Keratinocyte (primary cell): ENCODE measurements at regions not wholly inside any gene's neighbourhood (a gene's known extent, or its start where the extent isn't known, plus 50 kb on each side); places are given as distances from the start of the nearest gene placed in this dataset.

Experiments
- DNase-seq: peaks from one replicate; pipeline ENCODE4 v3.0.0-alpha.2; 2011; ENCODE audit warnings: low read depth, missing footprints, low spot score
- FAIRE-seq: peaks from 2 replicates; lab custom pipeline; 2011; peaks lifted over from hg19 to GRCh38; lab: Jason Lieb, UNC
- H2AFZ ChIP-seq: 2 replicates; pipeline ENCODE4 v1.6.0; 2012; ENCODE audit warnings: low read length, control low read depth, inconsistent platforms; ENCODE audit not compliant: control insufficient read depth
- H3K27ac ChIP-seq: 2 replicates; pipeline ENCODE4 v1.5.1; 2011; ENCODE audit warnings: low read length; ENCODE audit not compliant: control insufficient read depth, insufficient read depth
- H3K27me3 ChIP-seq: 3 replicates; pipeline ENCODE4 v1.6.0; 2011; ENCODE audit warnings: low read length; ENCODE audit not compliant: control insufficient read depth, insufficient read depth; ENCODE audit errors: extremely low read depth
- H3K36me3 ChIP-seq, 2 experiments: 2 replicates in 1 of 2; 3 replicates in 1 of 2; pipeline ENCODE4 v1.5.1; 2011; ENCODE audit warnings: low read length in 2 of 2, mild to moderate bottlenecking in 1 of 2; ENCODE audit not compliant: control insufficient read depth in 2 of 2, insufficient read depth in 2 of 2; ENCODE audit errors: extremely low read depth in 1 of 2
- H3K4me1 ChIP-seq: 3 replicates; pipeline ENCODE4 v1.5.1; 2011; ENCODE audit warnings: low read length; ENCODE audit not compliant: control insufficient read depth, insufficient read depth; ENCODE audit errors: extremely low read depth
- H3K4me2 ChIP-seq: 3 replicates; pipeline ENCODE4 v1.6.0; 2011; ENCODE audit warnings: low read depth, low read length; ENCODE audit not compliant: control insufficient read depth, insufficient read depth; ENCODE audit errors: extremely low read depth
- H3K4me3 ChIP-seq, 3 experiments: fragments of 200-600 bp in 1 of 3; sonication (generic) in 1 of 3; 2 replicates in 2 of 3; 3 replicates in 1 of 3; pipeline ENCODE4 v1.5.1; 2011 to 2016; ENCODE audit warnings: low read length in 3 of 3, mild to moderate bottlenecking in 3 of 3, control low read depth in 2 of 3, inconsistent platforms in 1 of 3, low read depth in 1 of 3, mixed read lengths in 1 of 3, mixed run types in 1 of 3, moderate library complexity in 1 of 3; ENCODE audit not compliant: control insufficient read depth in 2 of 3, insufficient read depth in 2 of 3; ENCODE audit errors: extremely low read depth in 1 of 3
- H3K79me2 ChIP-seq: 2 replicates; pipeline ENCODE4 v1.6.0; 2012; ENCODE audit warnings: low read length; ENCODE audit not compliant: control insufficient read depth, insufficient read depth
- H3K9ac ChIP-seq: 3 replicates; pipeline ENCODE4 v1.6.0; 2011; ENCODE audit warnings: low read length; ENCODE audit not compliant: control insufficient read depth, insufficient read depth; ENCODE audit errors: extremely low read depth
- H3K9me1 ChIP-seq: 3 replicates; pipeline ENCODE4 v1.6.0; 2011; ENCODE audit warnings: low read length; ENCODE audit not compliant: control insufficient read depth, insufficient read depth; ENCODE audit errors: extremely low read depth
- H3K9me3 ChIP-seq: 2 replicates; pipeline ENCODE4 v1.5.1; 2012; ENCODE audit warnings: low read depth, low read length; ENCODE audit not compliant: control insufficient read depth
- H4K20me1 ChIP-seq: 3 replicates; pipeline ENCODE4 v1.6.0; 2011; ENCODE audit warnings: low read length; ENCODE audit not compliant: control insufficient read depth, insufficient read depth; ENCODE audit errors: extremely low read depth
- EZH2 ChIP-seq: IDR thresholded peaks from one replicate; pipeline ENCODE4 v1.6.1; 2012; ENCODE audit warnings: inconsistent platforms, mild to moderate bottlenecking, low read length, moderate library complexity
- dilution Hi-C: fragments of 300-500 bp; cut with MboI; formaldehyde crosslinking; loops from one replicate; pipeline ENCODE4 v1.7.0; 2020; ENCODE audit warnings: low sequenced_read_pairs; ENCODE audit not compliant: extremely low pct_ligation_motif_present
- TF ChIP-seq, protein P1 (sequence below), 3 experiments: IDR thresholded peaks in 1 of 3; conservative IDR thresholded peaks in 1 of 3; optimal IDR thresholded peaks in 1 of 3; 2 replicates in 2 of 3; 3 replicates in 1 of 3; pipeline versions ENCODE3 to v1.5.1; 2011; ENCODE audit warnings: low read length in 3 of 3, mild to moderate bottlenecking in 3 of 3, moderate library complexity in 2 of 3, control low read depth in 1 of 3, inconsistent platforms in 1 of 3; ENCODE audit not compliant: insufficient read depth in 2 of 3; ENCODE audit errors: extremely low read depth in 1 of 3

DNA sequence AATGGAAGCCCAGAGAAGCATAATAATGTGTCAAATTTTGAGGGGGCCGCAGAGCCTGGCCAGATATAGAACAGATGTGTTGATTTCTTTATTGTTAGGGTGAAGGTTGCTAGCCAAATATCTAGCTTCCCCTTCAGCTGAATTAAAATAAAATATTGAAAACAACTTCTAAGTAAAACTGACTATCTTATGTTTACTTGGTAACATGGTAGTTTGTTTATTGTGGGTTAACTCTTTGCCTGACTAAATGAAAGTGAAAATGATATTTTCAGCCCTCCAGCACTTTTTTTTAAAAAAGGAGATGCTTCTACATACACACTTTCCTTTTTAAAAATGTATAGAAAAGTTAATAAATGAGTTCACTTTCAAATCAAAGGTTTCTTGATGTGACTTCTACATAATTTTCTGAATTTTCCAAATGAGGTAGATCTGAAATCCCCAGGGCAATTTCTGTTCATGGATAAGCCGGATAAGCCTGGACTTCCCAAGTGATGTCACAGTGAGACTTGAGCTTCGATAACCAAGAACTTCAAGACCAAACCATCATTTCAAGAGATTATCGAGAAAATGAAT is 172.1 kb upstream of the OLIG3 start:
- FAIRE-seq, result no peak
- Histone ChIP-seq H3K27ac (no peak overlapping the region), H3K9me3 (no peaks in the 10 kb centered on the region), H3K36me3 (no peaks in the 10 kb centered on the region), H3K4me3 (no peak overlapping the region), H3K9ac (no peak overlapping the region), H4K20me1 (no peaks in the 10 kb centered on the region), H3K4me2 (no peak overlapping the region), H3K4me1 (no peaks in the 10 kb centered on the region), H3K9me1 (no peaks in the 10 kb centered on the region), H3K27me3 (peaks cover 5% of the 10 kb centered on the region), H2AFZ (no peak overlapping the region), H3K79me2 (no peaks in the 10 kb centered on the region)
- dilution Hi-C loops, result no loop called here
- DNase-seq, result no peak
- TF ChIP-seq, protein P1, sequence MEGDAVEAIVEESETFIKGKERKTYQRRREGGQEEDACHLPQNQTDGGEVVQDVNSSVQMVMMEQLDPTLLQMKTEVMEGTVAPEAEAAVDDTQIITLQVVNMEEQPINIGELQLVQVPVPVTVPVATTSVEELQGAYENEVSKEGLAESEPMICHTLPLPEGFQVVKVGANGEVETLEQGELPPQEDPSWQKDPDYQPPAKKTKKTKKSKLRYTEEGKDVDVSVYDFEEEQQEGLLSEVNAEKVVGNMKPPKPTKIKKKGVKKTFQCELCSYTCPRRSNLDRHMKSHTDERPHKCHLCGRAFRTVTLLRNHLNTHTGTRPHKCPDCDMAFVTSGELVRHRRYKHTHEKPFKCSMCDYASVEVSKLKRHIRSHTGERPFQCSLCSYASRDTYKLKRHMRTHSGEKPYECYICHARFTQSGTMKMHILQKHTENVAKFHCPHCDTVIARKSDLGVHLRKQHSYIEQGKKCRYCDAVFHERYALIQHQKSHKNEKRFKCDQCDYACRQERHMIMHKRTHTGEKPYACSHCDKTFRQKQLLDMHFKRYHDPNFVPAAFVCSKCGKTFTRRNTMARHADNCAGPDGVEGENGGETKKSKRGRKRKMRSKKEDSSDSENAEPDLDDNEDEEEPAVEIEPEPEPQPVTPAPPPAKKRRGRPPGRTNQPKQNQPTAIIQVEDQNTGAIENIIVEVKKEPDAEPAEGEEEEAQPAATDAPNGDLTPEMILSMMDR (optimal IDR thresholded peaks at IDR 0.05 in 1 of 3, IDR thresholded peaks at IDR 0.05 in 1 of 3, conservative IDR thresholded peaks at IDR 0.05 in 1 of 3; ENCODE audit: extremely low read depth in 1 of 3, insufficient read depth in 2 of 3, low read length in 3 of 3), result no peak
- no peak for TF ChIP-seq EZH2

DNA sequence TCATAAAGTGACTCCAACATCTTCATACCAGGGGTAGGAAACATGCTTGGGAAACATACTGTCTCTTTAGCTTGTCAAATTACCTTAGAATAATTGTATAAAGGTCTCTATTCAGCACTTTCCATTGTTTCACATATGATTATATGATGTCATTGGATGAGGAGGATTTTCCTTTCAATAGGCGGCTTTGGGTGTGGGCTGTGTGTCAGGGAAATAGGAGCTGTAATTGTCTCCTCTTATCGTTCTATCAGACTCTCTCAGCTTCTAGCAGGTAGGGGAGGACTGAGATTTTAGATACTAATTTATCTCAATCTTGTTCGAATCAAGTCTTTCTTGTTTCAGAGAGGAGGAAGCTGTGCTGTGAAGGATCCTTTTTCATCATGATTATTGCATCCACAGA is 179.4 kb upstream of the OLIG3 start:
- Histone ChIP-seq H3K79me2 (no peaks in the 10 kb centered on the region), H3K4me1 (no peaks in the 10 kb centered on the region), H3K27ac (no peak overlapping the region), H3K36me3 (no peaks in the 10 kb centered on the region), H3K9ac (no peak overlapping the region), H2AFZ (no peak overlapping the region), H3K4me3 (no peak overlapping the region), H3K4me2 (no peak overlapping the region), H4K20me1 (no peaks in the 10 kb centered on the region), H3K9me3 (no peaks in the 10 kb centered on the region), H3K27me3 (no peaks in the 10 kb centered on the region), H3K9me1 (no peaks in the 10 kb centered on the region)
- dilution Hi-C loops, result no loop called here
- FAIRE-seq (no peak), DNase-seq (no peak)
- TF ChIP-seq, protein P1 (optimal IDR thresholded peaks at IDR 0.05 in 1 of 3, IDR thresholded peaks at IDR 0.05 in 1 of 3, conservative IDR thresholded peaks at IDR 0.05 in 1 of 3; ENCODE audit: extremely low read depth in 1 of 3, insufficient read depth in 2 of 3, low read length in 3 of 3), result no peak
- TF ChIP-seq EZH2, result no peak
